ENCODE measurements at regions not wholly inside any gene's neighbourhood (a gene's known extent, or its start where the extent isn't known, plus 50 kb on each side); places are given as distances from the start of the nearest gene placed in this dataset.

DNA sequence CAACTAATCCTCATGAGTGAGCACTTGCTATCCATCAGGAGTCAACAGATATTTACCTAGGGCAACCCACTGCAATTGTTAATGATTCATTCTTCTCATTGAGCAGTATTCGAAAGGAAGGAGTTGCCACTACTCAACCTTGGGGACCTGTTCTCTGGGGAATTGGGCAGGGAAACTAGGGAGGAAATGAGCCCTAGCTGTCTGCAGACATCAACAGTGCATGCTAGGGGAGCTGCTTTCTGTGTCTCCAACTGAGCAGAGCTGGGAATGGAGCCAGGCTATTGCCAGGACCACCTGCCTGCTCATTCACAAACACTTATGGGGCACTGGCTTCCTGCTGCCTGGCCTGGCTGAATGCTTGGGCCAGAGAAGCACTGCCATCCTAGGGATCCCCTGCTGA is 183.4 kb downstream of the TMEM38B start:
- Histone ChIP-seq H3K23ac (ENCODE audit: insufficient read length) (no peak overlapping the region), H3K23me2 (ENCODE audit: low read depth, low read length) (no peaks in the 10 kb centered on the region), H3K4me1 (replicated peaks in 1 of 4; ENCODE audit: control insufficient read depth in 3 of 4, insufficient read depth in 4 of 4, low read length in 3 of 4) (no peaks in the 10 kb centered on the region), H3K14ac (ENCODE audit: insufficient read length) (no peak overlapping the region), H3K27ac (ENCODE audit: low read depth, low read length) (no peak overlapping the region), H3K18ac (ENCODE audit: extremely low read depth, low read length) (no peak overlapping the region), H3K79me1 (ENCODE audit: low read depth, low read length) (no peaks in the 10 kb centered on the region), H4K91ac (replicated peaks; ENCODE audit: insufficient read length, low read length) (no peak overlapping the region), H3K4me2 (ENCODE audit: insufficient read depth in 1 of 2, low read depth in 2 of 2, low read length in 2 of 2) (0 out of 4 replicates have a peak overlapping the region, but pooled peaks of 1 of the 2 experiments have one; percentile 8), H3K79me2 (ENCODE audit: control insufficient read depth in 1 of 2, insufficient read depth in 2 of 2, low read length in 2 of 2) (no peaks in the 10 kb centered on the region), H4K5ac (ENCODE audit: insufficient read length, low read depth, low read length) (no peak overlapping the region), H3K27me3 (replicated peaks in 1 of 4; ENCODE audit: control insufficient read depth in 3 of 4, extremely low read depth in 1 of 4, insufficient read depth in 3 of 4, low read length in 3 of 4) (no peaks in the 10 kb centered on the region), H2AFZ (ENCODE audit: low read length) (no peak overlapping the region), H3K56ac (replicated peaks; ENCODE audit: insufficient read length, low read depth, low read length) (no peak overlapping the region), H2BK12ac (ENCODE audit: low read depth, low read length) (no peak overlapping the region), H4K20me1 (replicated peaks in 1 of 2; ENCODE audit: control insufficient read depth in 1 of 2, insufficient read depth in 2 of 2, low read length in 2 of 2) (no peaks in the 10 kb centered on the region), H3K4ac (replicated peaks; ENCODE audit: insufficient read length, low read depth, low read length) (no peak overlapping the region), H3K9me3 (ENCODE audit: insufficient read depth in 2 of 2, low read depth in 1 of 2, low read length in 1 of 2) (no peaks in the 10 kb centered on the region), H2BK5ac (ENCODE audit: low read depth, low read length) (no peak overlapping the region), H3K4me3 (ENCODE audit: extremely low read depth in 1 of 4, insufficient read depth in 2 of 4, low read depth in 3 of 4, low read length in 4 of 4) (no peak overlapping the region), H2AK5ac (ENCODE audit: low read depth, low read length) (no peak overlapping the region), H4K8ac (ENCODE audit: extremely low read depth, insufficient read depth, low read length) (no peak overlapping the region), H2BK20ac (ENCODE audit: low read length) (no peak overlapping the region), H3K9ac (replicated peaks in 1 of 4; ENCODE audit: extremely low read depth in 1 of 4, low read depth in 3 of 4, low read length in 3 of 4) (no peak overlapping the region), H2BK120ac (replicated peaks; ENCODE audit: low read depth, low read length) (no peak overlapping the region), H3K36me3 (ENCODE audit: control insufficient read depth in 2 of 4, insufficient read depth in 4 of 4, low read length in 3 of 4) (no peaks in the 10 kb centered on the region), H2BK15ac (ENCODE audit: low read length) (no peak overlapping the region)
- 89% methylated on average over 1 of the region's 1 CpG; no CpG with 5 or more reads in 1 of the 2 experiments for WGBS, 2 experiments (ENCODE audit: extremely low coverage in 1 of 2, insufficient coverage in 1 of 2, insufficient read length in 1 of 2, insufficient replicate concordance in 2 of 2, low coverage in 1 of 2, low lambda C conversion rate in 2 of 2, missing lambda C conversion rate in 1 of 2)
- TF ChIP-seq CHD2 (IDR thresholded peaks at IDR 0.05; ENCODE audit: low read length) (no peak), KDM4A (IDR thresholded peaks at IDR 0.05; ENCODE audit: low read depth, low read length, severe bottlenecking) (no peak), CEBPB (IDR thresholded peaks at IDR 0.05; ENCODE audit: low read depth, low read length) (no peak), CHD1 (IDR thresholded peaks at IDR 0.05; ENCODE audit: low read depth, low read length) (no peak), CTBP2 (IDR thresholded peaks at IDR 0.05; ENCODE audit: borderline replicate concordance, insufficient read depth, insufficient read length, low read length) (no peak), CTCF (IDR thresholded peaks at IDR 0.05; ENCODE audit: control extremely low read depth in 1 of 3, insufficient read depth in 1 of 3, low read depth in 1 of 3, low read length in 3 of 3) (no peak), MAX (IDR thresholded peaks at IDR 0.05) (no peak), ATF2 (IDR thresholded peaks at IDR 0.05; ENCODE audit: low read length) (no peak)
- DNase-seq (ENCODE audit: low read depth in 1 of 2, low spot score in 2 of 2), result no peak
- FAIRE-seq, result no peak
- ChIA-PET POLR2A (ENCODE audit: partially characterized antibody) (interaction anchor here (0.6 kb wide), 1 partner anchor 30 kb away, joined by 3 read pairs; no protein-coding TSS in a partner anchor), CTCF (ENCODE audit: partially characterized antibody) (interaction anchor here (0.6 to 10.0 kb wide), 5 partner anchors 9 to 526 kb away, joined by 3 to 129 read pairs (median 3); no protein-coding TSS in a partner anchor)

All from H1 (cell line).